HG03439 (cell line): ENCODE measurements at regions not wholly inside any gene's neighbourhood (a gene's known extent, or its start where the extent isn't known, plus 50 kb on each side); places are given as distances from the start of the nearest gene placed in this dataset.
"Not testable (repeated sequence)": the region's sequence is repeated elsewhere in the genome, so short reads cannot be mapped to it uniquely, and the experiment has no call there.

Experiments
- ATAC-seq: cut with Tn5 transposase; IDR thresholded peaks from one replicate; pipeline ENCODE4 v1.9.1; 2021; ENCODE audit warnings: mild to moderate bottlenecking, moderate library complexity; ENCODE audit not compliant: unreplicated experiment

DNA sequence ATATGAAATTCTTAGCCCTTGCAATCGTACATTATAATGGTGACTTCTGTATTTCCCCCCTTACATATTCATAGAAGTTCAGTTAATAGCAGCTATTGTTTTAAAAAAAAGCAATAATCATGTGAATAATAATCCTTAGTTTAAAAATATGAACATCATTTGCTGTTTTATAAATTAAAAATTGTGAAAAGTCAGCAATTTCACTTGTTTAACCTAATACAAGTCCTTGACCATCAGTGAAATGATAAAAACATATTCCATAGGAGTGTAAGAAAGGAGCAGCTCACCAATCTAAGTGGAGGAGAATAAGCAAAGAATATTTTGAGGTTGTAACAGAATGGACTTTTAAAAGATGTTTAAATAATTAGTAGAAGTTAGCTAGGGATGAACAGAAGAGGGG is 650.2 kb downstream of the SUCLG1 start:
- ATAC-seq, result no peak

DNA sequence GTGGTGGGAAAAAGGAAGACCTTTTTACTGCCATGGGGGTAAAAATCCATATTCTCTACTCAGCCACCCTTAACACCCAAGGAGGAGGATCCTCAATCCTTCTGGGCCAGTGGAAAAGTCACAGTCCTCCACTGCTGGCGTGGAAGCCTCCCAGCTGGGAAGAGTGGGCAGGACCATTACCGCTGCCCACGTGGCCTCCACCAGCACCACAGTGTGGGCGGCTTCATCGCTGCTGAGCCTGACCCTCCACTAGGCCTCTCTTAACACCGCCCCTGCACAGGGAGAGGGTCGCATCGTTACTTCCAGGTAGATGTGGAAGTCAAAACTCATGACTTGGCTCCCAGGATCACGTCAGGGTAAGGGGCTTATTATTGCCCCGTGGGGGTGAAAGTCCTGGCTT is 656.5 kb downstream of the SUCLG1 start:
- no peak for ATAC-seq

DNA sequence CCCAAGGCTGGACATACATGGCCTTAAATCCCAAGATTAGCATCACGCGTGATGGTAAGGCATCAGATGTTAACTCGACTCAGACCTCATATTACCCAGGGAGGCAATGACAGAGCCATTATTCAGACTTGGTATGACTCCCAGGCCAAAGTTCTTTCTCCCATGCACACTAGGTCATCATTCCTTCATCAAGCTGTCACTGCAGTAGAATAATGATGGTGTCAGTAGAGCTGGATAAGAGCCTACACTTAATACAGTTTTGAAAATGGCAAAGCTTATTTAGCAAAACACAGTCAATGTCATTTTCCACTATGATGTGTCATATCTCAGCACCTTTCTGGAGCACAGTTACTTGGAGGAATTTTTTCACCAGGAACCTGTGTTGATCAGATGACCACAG is 663.3 kb downstream of the SUCLG1 start:
- ATAC-seq, result no peak

DNA sequence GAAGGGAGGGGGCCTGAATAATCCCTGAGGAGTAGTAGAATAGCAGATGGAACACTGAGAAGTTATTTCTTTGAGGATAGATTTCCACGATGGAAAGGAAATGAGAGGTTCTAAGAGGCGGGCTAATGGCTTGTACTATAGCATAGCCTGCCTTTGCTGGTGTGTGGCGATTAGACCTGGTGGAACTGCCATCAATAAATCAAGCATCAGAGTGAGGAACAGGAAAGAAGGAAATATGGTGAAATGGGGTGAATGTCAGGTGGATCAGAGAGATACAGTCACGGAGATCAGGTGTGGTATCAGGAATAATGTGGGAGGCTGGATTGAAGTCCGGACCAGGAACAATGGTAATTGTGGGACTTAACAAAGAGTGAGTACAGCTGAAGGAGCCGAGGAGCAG is 668.6 kb downstream of the SUCLG1 start:
- ATAC-seq, result not testable (repeated sequence)

DNA sequence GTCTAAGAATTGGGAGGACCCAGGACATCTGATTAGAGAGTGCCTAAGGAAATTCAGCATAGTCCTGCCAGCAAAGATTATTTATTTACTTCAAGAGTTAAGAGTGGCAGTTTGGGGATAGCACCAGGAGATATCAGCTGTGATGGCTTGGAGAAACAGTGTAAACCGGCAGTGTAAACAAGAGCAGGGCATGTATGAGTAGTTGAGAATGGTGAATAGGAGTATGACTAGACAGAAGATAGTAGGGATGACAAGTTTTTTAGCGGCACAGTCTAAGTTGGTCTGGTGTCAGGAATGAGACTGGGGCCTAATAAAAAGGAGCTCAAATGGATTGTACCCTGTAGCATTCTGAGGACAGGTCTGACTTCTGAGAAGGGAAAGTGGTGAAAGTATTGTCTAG is 669.4 kb downstream of the SUCLG1 start:
- not testable (repeated sequence) for ATAC-seq

DNA sequence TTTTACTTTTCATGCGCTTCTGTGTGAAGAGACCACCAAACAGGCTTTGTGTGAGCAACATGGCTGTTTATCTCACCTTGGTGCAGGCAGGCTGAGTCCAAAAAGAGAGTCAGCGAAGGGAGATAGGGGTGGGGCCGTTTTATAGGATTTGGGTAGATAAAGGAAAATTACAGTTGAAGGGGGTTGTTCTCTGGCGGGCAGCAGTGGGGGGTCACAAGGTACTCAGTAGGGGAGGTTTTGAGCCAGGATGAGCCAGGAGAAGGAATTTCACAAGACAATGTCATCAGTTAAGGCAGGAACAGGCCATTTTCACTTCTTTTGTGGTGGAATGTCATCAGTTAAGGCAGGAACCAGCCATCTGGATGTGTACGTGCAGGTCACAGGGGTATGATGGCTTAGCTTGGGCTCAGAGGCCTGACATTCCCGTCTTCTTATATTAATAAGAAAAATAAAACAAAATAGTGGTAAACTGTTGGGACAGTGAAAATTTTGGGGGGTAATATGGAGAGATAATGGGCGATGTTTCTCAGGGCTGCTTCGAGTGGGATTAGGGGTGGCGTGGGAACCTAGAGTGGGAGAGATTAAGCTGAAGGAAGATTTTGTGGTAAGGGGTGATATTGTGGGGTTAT is 670.0 kb downstream of the SUCLG1 start:
- ATAC-seq, result not testable (repeated sequence)

DNA sequence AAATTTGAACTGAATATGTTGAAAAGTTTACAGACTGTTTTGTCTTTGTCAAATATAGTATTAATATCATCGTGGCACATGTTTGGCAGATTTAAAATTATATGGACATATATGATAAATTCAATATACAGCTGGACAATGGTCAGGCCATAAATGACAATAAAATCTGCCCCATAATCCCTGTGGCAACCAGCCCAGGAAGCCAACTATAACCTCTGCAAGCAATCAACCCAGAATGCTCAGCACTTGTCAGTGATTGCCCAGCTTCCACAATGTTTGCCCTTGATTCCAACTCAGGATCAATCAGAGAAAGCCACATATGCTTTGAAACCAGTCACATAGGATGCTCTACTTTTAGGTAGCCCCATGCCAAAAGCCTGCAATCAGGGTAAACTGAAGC is 671.9 kb downstream of the SUCLG1 start:
- ATAC-seq, result no peak

DNA sequence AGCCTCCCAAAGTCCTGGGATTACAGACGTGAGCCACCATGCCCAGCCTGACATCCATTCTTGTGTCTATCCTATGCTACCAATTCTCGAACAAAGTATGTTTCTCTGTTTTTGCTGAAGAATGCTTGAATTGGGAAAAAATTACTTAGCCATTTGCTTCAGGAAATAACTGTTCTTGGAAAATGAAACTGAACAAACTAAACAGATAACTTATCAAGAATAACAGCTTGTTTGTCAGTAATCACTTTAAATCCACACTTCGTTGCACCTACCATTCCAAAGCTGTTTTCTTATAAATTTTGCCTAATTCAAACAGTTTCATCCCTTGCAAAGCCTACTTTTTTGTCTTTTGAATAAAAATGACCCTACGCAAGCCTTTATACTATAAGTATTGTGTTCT is 672.9 kb downstream of the SUCLG1 start:
- ATAC-seq, result no peak

DNA sequence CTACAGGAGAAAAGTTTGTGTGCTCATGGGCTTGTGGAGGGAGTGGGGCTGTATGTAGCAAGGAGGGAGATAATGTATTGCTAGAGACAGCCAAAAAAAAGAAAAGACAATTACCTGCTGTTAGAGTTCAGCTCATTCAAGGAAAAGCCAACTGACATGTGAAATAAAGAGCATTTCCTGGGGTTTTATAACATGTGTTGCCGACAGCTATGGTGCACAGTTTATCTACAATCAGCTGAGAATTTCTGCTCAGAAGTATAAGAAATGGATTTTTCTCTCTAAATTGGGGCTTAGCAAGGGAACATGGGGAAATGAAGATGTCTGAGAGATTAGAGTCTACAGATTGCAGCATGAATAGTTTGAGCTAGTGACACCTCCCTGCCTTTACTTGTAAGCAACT is 674.1 kb downstream of the SUCLG1 start:
- ATAC-seq, result no peak

DNA sequence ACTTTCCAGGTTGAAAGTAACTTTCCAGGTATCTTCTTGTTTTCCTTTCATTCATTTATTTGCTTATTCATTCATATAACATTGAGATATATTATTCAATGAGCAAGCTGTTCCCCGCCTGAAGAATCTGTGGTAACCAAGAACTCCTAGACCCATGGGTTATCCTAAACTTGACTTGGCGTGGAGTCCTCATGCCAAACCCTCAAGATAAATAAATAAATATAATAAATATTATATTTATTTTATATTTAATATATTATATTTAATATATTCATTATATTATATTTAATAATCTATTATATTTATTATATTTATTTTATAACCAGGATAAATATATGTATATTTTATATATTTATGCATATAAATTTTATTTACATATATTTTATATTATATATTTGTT is 674.8 kb downstream of the SUCLG1 start:
- ATAC-seq, result no peak

DNA sequence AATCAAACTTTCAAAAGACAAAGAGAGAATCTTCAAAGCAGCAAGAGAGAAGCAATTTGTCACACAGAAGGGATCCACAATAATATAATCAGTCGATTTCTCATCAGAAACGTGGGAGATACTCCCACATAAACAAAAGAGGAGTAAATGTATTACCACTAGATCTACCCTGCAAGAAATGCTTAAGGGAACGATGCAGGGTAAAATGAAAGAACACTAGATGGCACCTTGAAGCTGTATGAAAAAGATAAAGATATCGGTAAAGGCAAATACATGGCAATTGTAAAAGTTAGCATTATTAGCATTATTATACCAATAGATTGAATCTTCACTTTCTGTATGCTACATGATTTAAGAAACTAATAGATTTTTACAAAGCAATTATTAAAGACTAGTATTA is 677.0 kb downstream of the SUCLG1 start:
- no peak for ATAC-seq

DNA sequence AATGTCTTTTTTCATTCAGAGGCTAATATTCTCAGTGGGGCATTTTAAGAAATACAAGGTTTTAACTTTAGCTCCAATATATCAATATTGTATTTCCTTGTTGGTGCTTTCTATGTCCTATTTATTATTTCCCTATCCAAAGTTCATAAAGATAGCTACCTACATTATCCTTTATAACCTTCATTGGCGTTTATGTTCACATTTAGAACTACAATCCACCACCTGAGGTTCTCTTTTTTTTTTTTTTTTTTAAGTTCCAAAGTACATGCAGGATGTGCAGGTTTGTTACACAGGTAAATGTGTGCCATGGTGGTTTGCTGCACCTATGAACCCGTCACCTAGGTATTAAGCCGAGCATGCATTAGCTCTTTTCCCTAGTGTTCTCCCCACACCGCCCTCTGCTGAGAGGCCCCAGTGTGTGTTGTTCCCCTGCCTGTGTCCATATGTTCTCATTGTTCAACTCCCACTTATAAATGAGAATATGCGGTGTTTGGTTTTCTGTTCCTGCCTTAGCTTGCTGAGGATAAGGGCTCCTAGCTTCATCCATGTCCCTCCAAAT is 694.6 kb downstream of the SUCLG1 start:
- ATAC-seq, result no peak

DNA sequence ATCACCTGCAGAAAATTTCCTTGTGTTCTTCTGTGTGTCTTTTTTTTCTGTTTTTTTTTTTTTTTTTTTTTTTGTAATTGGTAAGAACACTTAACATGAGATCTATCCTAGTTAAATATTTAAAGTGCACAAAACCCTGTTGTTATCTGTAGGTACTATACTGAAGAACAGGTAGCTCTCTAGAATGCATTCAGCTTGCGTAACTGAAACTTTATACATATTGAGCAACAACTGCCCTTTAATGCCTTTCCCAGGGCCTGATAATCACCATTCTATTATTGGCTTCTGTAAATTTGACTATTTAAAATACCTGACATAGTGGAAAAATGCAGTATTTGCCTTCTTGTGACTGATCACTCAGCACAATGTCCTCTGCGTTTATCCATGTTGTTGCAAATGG is 701.8 kb downstream of the SUCLG1 start:
- ATAC-seq, result no peak

DNA sequence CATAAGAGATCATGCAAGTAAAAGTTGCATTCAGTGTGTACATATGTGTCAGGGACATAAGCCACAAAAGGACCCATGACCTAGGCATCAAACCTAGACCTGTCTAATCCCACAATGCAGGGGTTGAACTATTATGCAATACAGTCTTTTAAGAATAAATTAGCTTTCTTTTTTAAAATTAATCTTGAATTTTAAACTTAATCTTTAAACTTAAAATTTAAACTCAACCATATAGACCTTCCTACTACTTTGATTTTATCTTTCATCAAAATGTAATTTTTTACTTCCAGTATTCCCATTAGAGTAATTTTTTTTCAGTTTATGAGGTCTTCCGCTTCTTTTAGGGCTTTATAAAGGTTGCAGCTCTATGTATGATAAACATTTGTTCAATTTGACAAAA is 702.9 kb downstream of the SUCLG1 start:
- ATAC-seq, result no peak

DNA sequence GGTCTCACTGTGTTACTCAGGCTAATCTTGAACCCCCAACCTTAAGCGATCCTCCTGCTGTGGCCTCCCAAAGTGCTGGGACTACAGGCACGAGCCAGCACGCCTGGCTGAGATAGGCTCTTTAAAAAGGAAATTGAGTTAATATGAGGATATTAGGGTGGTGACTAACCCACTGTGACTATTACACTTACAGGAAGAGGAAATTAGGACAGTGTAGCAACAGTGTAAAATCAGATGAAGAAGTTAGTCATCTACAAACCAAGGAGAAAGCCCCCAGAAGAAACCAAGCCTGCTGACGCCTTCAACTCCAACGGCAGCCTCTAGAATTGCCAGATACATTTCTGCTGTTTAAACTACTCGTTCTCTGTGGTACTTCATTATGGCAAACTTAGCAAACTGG is 711.9 kb downstream of the SUCLG1 start:
- no peak for ATAC-seq

DNA sequence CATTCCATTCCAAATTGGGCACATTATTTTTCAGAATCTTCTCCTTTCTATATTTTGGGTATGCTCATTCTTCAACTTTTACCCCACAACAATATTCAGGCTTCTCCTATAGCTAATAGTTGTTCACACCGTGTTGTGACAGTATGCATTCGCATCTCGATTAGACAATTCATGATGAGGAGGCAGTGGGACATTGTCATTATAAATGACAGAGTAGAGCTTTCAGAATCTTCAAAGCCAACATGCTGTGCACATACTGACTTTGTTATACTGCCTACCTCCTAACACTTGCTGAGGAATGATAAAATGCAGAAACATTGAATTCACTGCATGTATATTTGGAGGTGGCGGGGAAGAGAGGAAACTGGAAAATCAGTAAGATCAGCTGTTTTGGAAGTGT is 714.2 kb downstream of the SUCLG1 start:
- ATAC-seq, result no peak

DNA sequence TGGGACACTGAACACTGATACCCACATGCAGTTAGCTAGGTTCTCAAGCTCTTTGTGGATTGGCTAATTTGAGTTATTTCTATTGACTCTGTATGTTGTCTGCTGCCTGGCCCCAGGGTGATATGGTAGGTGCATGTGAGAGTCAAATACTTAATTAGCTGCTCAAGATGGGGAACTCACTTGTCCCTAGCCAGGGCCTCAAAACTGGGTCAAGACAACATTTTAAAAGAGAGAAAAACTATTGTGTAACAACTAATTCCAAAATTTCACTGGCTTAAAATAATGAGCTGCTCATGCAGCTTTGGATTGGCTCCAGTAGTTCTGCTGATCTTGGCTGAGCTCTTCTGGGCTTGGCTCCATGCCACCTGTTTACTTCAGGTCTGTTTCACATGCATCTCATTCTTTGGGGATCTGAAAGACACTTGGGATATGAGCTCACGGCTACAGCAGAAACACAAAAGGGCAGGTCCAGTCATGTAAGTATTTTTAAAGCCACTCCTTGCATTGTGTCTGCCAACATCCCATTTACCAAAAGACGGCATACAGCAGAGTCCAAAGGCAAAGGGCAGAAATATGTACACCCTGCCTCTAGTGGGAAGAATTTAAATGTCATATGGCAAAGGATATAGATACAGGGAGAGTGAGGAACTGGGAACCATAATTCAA is 716.8 kb downstream of the SUCLG1 start:
- ATAC-seq, result no peak

DNA sequence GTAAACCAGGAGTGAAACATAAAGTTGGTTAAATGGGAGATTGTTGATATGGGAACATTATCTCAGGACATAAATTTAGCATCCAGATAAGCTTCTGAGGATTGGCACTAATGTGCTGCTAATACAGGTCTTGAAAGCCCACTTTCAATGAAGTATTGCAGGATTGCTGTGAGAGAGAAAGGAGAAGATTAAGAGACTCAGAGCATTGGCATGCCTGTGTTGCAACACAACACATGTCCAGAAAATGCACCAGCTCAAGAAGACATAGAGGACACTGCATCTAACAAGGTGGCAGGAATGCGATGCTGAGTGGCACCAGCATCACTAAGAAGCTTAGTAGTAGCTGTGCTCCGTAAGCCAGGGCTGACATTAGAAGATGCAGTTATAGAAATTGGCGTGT is 728.9 kb downstream of the SUCLG1 start:
- ATAC-seq, result no peak

DNA sequence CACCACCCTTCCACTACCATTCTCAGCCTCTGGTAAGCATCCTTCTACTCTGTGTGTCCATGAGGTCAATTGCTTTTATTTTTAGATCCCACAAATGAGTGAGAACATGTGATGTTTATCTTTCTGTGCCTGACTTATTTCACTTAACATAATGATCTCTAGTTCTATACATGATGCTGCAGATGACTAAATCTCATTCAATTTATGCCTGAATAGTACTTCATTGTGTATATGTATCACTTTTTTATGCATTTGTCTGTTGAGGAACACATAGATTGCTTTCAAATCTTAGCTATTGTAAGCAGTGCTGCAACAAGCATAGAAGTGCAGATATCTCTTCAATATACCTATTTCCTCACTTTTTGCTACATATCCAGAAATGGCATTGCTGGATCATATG is 733.3 kb downstream of the SUCLG1 start:
- no peak for ATAC-seq

DNA sequence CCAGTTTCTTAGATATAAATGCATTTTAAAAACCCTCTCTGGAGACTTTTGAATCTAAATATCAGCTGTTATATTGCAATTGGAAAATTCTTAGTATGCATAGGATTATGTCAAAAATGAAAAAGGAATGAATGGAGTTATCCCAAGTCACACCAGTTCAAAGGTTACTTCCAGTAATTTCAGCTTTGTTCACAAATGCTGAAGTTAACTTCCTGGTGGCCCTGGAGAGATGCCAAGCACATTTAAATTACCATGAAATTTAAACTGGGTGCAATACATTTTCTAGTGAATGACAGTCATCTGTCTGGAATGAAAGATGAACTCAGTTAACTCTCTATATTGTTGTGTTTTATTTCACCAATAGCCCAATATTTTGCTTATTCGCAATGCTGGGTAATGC is 753.9 kb downstream of the SUCLG1 start:
- ATAC-seq, result no peak

DNA sequence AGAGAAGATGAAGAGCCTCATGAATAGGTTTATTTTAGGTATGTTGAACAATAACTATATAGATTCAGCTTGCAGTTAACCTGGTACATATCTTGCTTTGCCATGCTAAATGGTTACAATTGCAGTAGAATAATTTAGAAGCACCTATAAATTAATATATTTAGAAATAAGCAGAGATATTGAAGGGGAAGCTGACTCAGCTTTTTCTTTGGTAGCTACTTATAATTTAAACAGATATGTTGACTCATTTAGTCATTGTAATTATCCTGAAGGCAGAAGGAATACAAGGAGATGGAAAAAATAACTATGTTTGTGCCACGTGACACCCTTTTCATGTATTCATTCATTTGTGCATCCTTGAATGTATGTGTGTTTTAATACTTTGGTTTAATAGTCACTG is 755.5 kb downstream of the SUCLG1 start:
- ATAC-seq, result no peak

DNA sequence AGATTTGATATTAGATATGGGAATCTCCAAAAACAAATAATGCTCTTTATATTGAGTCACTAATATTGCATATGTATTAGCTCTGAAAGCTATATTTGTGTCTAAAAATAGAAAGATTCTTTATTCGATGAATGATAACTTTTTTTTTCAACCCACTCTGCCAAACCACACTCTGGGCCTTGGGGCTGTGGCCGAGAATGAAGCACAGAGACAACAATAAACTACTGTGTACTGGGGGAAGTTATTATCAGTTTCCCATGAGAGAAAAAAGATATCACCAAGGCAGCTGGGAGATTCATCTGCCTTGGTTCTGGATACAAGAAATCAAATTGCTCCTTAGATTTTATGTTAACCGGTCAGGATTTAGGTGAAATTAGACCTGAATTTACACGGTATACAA is 762.2 kb downstream of the SUCLG1 start:
- no peak for ATAC-seq

DNA sequence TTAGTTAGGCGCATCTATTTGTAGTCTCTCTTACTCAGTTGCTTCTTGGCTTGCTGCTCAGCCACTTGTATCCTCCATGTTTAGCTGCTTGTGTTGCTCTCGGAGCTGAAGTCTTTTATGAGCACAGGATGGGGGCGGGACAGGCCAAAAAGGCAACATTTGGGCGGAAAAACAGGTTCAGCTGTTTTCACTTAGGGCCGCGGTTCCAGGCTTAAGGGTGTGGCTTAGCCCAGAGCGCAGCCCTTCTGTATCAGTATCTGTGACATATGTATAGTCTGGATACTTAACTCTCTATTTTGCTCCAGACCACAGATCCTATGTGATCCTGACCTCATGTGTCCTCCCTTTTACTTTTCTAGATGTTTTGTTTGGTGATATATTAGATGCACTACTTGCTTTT is 763.5 kb downstream of the SUCLG1 start:
- ATAC-seq, result no peak
